H9 (cell line): ENCODE measurements at regions not wholly inside any gene's neighbourhood (a gene's known extent, or its start where the extent isn't known, plus 50 kb on each side); places are given as distances from the start of the nearest gene placed in this dataset.

Experiments
- DNase-seq: peaks from one replicate; pipeline ENCODE4 v3.0.0-alpha.2; 2017
- H2AFZ ChIP-seq: one replicate; pipeline ENCODE4 v1.6.1; 2013; ENCODE audit warnings: mild to moderate bottlenecking, low read length, control low read depth, moderate library complexity
- H2AK5ac ChIP-seq: 2 replicates; pipeline ENCODE4 v1.6.1; 2013; ENCODE audit warnings: low read length, control low read depth, mixed read lengths; ENCODE audit not compliant: insufficient read length
- H2BK120ac ChIP-seq: one replicate; pipeline ENCODE4 v1.6.1; 2013; ENCODE audit warnings: low read depth, mild to moderate bottlenecking, low read length, control low read depth, inconsistent platforms; ENCODE audit not compliant: poor library complexity, severe bottlenecking
- H2BK12ac ChIP-seq: 2 replicates; pipeline ENCODE4 v1.6.1; 2013; ENCODE audit warnings: low read length, control low read depth, mixed read lengths, low read depth; ENCODE audit not compliant: insufficient read length
- H2BK15ac ChIP-seq: 2 replicates; pipeline ENCODE4 v1.6.1; 2013; ENCODE audit warnings: low read depth, low read length, control low read depth
- H2BK20ac ChIP-seq: one replicate; pipeline ENCODE4 v1.6.1; 2013; ENCODE audit warnings: low read depth, mild to moderate bottlenecking, low read length, control low read depth, inconsistent platforms; ENCODE audit not compliant: poor library complexity, severe bottlenecking
- H2BK5ac ChIP-seq: 2 replicates; pipeline ENCODE4 v1.6.1; 2013; ENCODE audit warnings: low read length, control low read depth, mixed read lengths; ENCODE audit not compliant: insufficient read length
- H3K14ac ChIP-seq: 2 replicates; pipeline ENCODE4 v1.6.1; 2013; ENCODE audit warnings: low read length, control low read depth; ENCODE audit not compliant: insufficient read depth
- H3K18ac ChIP-seq: 2 replicates; pipeline ENCODE4 v1.6.1; 2013; ENCODE audit warnings: low read depth, mild to moderate bottlenecking, mixed read lengths, low read length, control low read depth; ENCODE audit not compliant: insufficient read length
- H3K23ac ChIP-seq: 2 replicates; pipeline ENCODE4 v1.6.1; 2013; ENCODE audit warnings: low read length, control low read depth, mixed read lengths, low read depth; ENCODE audit not compliant: insufficient read length
- H3K23me2 ChIP-seq: 2 replicates; pipeline ENCODE4 v1.6.1; 2013; ENCODE audit warnings: low read depth, mild to moderate bottlenecking, mixed read lengths, low read length, control low read depth; ENCODE audit not compliant: insufficient read length, poor library complexity, severe bottlenecking
- H3K27ac ChIP-seq: 2 replicates; pipeline ENCODE4 v1.5.1; 2013; ENCODE audit warnings: low read length, control low read depth, mixed read lengths, low read depth; ENCODE audit not compliant: insufficient read length
- H3K27me3 ChIP-seq: 2 replicates; pipeline ENCODE4 v1.6.1; 2013; ENCODE audit warnings: low read length, control low read depth, inconsistent platforms; ENCODE audit not compliant: insufficient read depth
- H3K4ac ChIP-seq: 2 replicates; pipeline ENCODE4 v1.6.1; 2013; ENCODE audit warnings: low read depth, mild to moderate bottlenecking, control low read depth, inconsistent platforms, low read length, moderate library complexity
- H3K4me1 ChIP-seq: 2 replicates; pipeline ENCODE4 v1.6.1; 2013; ENCODE audit warnings: low read length, control low read depth, inconsistent platforms; ENCODE audit not compliant: insufficient read depth
- H3K4me2 ChIP-seq: 2 replicates; pipeline ENCODE4 v1.6.1; 2013; ENCODE audit warnings: low read length, control low read depth, mixed read lengths; ENCODE audit not compliant: insufficient read length, insufficient read depth
- H3K56ac ChIP-seq: 2 replicates; pipeline ENCODE4 v1.6.1; 2013; ENCODE audit warnings: low read depth, mild to moderate bottlenecking, mixed read lengths, low read length, control low read depth; ENCODE audit not compliant: insufficient read length
- H3K79me1 ChIP-seq: 2 replicates; pipeline ENCODE4 v1.6.1; 2013; ENCODE audit warnings: low read depth, mild to moderate bottlenecking, moderate library complexity, low read length, control low read depth, inconsistent platforms; ENCODE audit not compliant: insufficient read depth, poor library complexity, severe bottlenecking
- H3K79me2 ChIP-seq: 2 replicates; pipeline ENCODE4 v1.6.1; 2013; ENCODE audit warnings: low read length, control low read depth, inconsistent platforms; ENCODE audit not compliant: insufficient read depth
- H3K9ac ChIP-seq: 2 replicates; pipeline ENCODE4 v1.6.1; 2013; ENCODE audit warnings: low read length, control low read depth, mixed read lengths; ENCODE audit not compliant: insufficient read length; ENCODE audit errors: extremely low read depth
- H3K9me3 ChIP-seq: one replicate; pipeline ENCODE4 v1.6.1; 2013; ENCODE audit warnings: low read depth, low read length, inconsistent platforms; ENCODE audit not compliant: control insufficient read depth
- H3T11ph ChIP-seq: one replicate; pipeline ENCODE4 v1.6.1; 2013; ENCODE audit warnings: mild to moderate bottlenecking, low read length, control low read depth, inconsistent platforms
- H4K20me1 ChIP-seq: one replicate; pipeline ENCODE4 v1.6.1; 2013; ENCODE audit not compliant: control insufficient read depth, insufficient read length, insufficient read depth
- H4K5ac ChIP-seq: 2 replicates; pipeline ENCODE4 v1.6.1; 2013; ENCODE audit warnings: low read depth, mild to moderate bottlenecking, mixed read lengths, low read length, control low read depth; ENCODE audit not compliant: insufficient read length
- H4K8ac ChIP-seq: replicated peaks from 2 replicates; pipeline ENCODE4 v1.6.1; 2013; ENCODE audit warnings: low read length, control low read depth, mixed read lengths, low read depth; ENCODE audit not compliant: insufficient read length
- H4K91ac ChIP-seq: 2 replicates; pipeline ENCODE4 v1.6.1; 2013; ENCODE audit warnings: low read depth, mild to moderate bottlenecking, moderate library complexity, mixed read lengths, low read length, control low read depth; ENCODE audit not compliant: insufficient read length
- H3K27ac Mint-ChIP-seq, 3 experiments: 2 replicates in 2 of 3; 3 replicates in 1 of 3; pipeline ENCODE4 v1.8.0; 2020 to 2021; ENCODE audit warnings: mixed read lengths in 3 of 3, mild to moderate bottlenecking in 1 of 3, moderate library complexity in 1 of 3
- H3K27me3 Mint-ChIP-seq: 2 replicates; pipeline ENCODE4 v1.8.0; 2021; ENCODE audit warnings: low read depth, mild to moderate bottlenecking, moderate library complexity, mixed read lengths
- H3K36me3 Mint-ChIP-seq, 3 experiments: 2 replicates in 2 of 3; 3 replicates in 1 of 3; pipeline ENCODE4 v1.8.0; 2020 to 2021; ENCODE audit warnings: low read depth in 3 of 3, mixed read lengths in 3 of 3; ENCODE audit not compliant: insufficient read depth in 1 of 3
- H3K4me1 Mint-ChIP-seq, 2 experiments: 2 replicates each; pipeline ENCODE4 v1.8.0; 2020; ENCODE audit warnings: mixed read lengths in 2 of 2
- H3K4me3 Mint-ChIP-seq, 2 experiments: 2 replicates in 1 of 2; 3 replicates in 1 of 2; pipeline ENCODE4 v1.8.0; 2020 to 2021; ENCODE audit warnings: mild to moderate bottlenecking in 2 of 2, mixed read lengths in 2 of 2, moderate library complexity in 1 of 2
- H3K9me3 Mint-ChIP-seq, 2 experiments: 2 replicates in 1 of 2; 3 replicates in 1 of 2; pipeline ENCODE4 v1.8.0; 2020; ENCODE audit warnings: mild to moderate bottlenecking in 2 of 2, mixed read lengths in 2 of 2, moderate library complexity in 1 of 2
- CTCF ChIP-seq: fragments of 200-600 bp; sonication (generic); conservative IDR thresholded peaks from 3 replicates; pipeline ENCODE4 v1.8.0; 2021; ENCODE audit warnings: antibody characterized with exemption, mild to moderate bottlenecking
- WGBS: extraction: QIAGEN DNeasy Blood & Tissue Kit; methylation state at CpG from one replicate; pipeline ENCODE4 v1.1.7; 2013; ENCODE audit warnings: missing lambda C conversion rate, low lambda C conversion rate, mixed read lengths; ENCODE audit not compliant: insufficient read length; ENCODE audit errors: extremely low coverage; 5-methylcytosine and 5-hydroxymethylcytosine counted together

DNA sequence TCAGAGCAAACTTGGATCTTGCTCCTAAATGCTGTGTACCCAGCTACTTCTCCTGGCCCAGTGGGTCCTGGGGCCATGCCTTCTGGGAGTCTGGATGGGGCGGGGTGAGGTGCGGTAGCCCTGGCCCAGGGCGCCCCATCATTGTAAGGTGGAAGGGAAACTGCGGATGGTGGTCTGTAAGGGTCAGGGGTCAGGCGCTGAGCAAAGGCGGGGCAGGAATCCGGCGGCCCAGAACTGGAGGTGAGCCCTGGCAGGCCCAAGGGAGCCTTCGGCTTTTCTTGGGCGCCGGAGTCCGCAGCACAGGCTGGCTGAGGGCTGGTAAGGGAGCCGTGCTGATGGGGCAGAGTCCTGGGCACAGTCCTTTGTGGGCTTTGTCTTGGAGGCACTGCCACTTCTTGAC is 66.5 kb upstream of the CTBP2 start:
- Histone ChIP-seq H3K23me2 (no peaks in the 10 kb centered on the region), H3K4me1 (peaks cover 2% of the 10 kb centered on the region; the same call in 1 of the 2 replicates), H2BK20ac (no peak overlapping the region), H4K91ac (no peak overlapping the region), H2BK15ac (no peak overlapping the region), H3K14ac (no peak overlapping the region), H2BK5ac (no peak overlapping the region), H4K20me1 (no peaks in the 10 kb centered on the region), H3K18ac (no peak overlapping the region), H3K9ac (no peak overlapping the region), H3K79me1 (no peaks in the 10 kb centered on the region), H2BK120ac (no peak overlapping the region), H4K5ac (no peak overlapping the region), H2AFZ (no peak overlapping the region), H3K9me3 (no peaks in the 10 kb centered on the region), H2AK5ac (no peak overlapping the region), H3K79me2 (no peaks in the 10 kb centered on the region), H3K27ac (no peak overlapping the region), H3K27me3 (no peaks in the 10 kb centered on the region), H4K8ac (no peak overlapping the region), H3T11ph (no peak overlapping the region), H3K4ac (no peak overlapping the region), H3K23ac (no peak overlapping the region), H2BK12ac (no peak overlapping the region), H3K56ac (no peak overlapping the region), H3K4me2 (no peak overlapping the region)
- no CpG with 5 or more reads among the region's 13 CpGs for WGBS
- peaks cover 25 to 30% of the 10 kb centered on the region in 2 experiments for H3K4me1 Mint-ChIP-seq
- peak overlapping the region in 1 of 3 experiments; percentile 61; a peak in 1 of 7 replicates for H3K27ac Mint-ChIP-seq
- no peak for DNase-seq
- H3K27me3 Mint-ChIP-seq: peaks cover 3% of the 10 kb centered on the region; the same call in 1 of the 2 replicates
- H3K9me3 Mint-ChIP-seq: no peaks in the 10 kb centered on the region
- H3K4me3 Mint-ChIP-seq: no peak overlapping the region
- H3K36me3 Mint-ChIP-seq: no peaks in the 10 kb centered on the region; a peak in 1 of 7 replicates
- no peak for TF ChIP-seq CTCF
